Urinary bladder (tissue), 3 donors: ENCODE measurements at regions not wholly inside any gene's neighbourhood (a gene's known extent, or its start where the extent isn't known, plus 50 kb on each side); places are given as distances from the start of the nearest gene placed in this dataset.

Source experiments
- DNase-seq: peaks from one replicate; pipeline ENCODE4 v3.0.0-alpha.2; 2015; ENCODE audit errors: extremely low spot score
- H3K27ac ChIP-seq: one replicate; pipeline ENCODE4 v1.5.1; 2013; ENCODE audit warnings: low read depth, mild to moderate bottlenecking, moderate library complexity
- H3K36me3 ChIP-seq: one replicate; pipeline ENCODE4 v1.6.1; 2013; ENCODE audit warnings: mild to moderate bottlenecking, moderate library complexity; ENCODE audit not compliant: insufficient read depth
- H3K4me1 ChIP-seq: one replicate; pipeline ENCODE4 v1.6.1; 2013; ENCODE audit warnings: mild to moderate bottlenecking, moderate library complexity; ENCODE audit not compliant: insufficient read depth
- H3K4me3 ChIP-seq: one replicate; pipeline ENCODE4 v1.5.1; 2013; ENCODE audit warnings: low read depth, low read length
- WGBS: extraction: QIAGEN DNeasy Blood & Tissue Kit; methylation state at CpG from one replicate; pipeline ENCODE4 v1.1.7; 2013; 5-methylcytosine and 5-hydroxymethylcytosine counted together
- donor health status: healthy with polysubstance abuse.
- donor health status: healthy.

DNA sequence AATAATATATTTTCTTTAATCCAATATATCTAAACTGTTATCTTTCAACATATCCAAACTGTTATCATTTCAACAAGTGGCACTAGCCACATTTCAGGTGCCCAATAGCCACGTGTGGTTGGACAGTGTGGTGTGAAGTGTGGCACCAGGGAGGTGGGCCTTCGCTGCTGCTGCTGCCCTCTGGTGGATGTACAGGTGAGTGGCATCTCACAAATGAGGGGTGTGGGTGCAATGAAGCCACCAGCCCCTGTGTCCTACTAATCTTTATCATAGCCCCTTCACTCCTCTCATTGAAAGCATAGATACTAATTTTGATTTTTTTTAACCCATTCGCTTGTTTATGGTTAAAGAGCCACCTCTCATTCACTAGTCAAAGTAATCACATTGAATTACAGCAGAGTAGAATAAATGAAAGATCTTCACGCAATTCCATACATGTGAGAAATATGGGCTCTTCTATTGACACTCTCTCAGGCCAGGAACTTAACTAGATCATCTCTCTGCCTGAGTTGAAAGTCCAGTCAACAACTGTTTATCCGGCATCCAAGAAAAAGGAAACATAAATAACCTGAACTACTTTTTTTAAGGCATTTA, 499.2 kb downstream of the OMA1 start:
- Histone ChIP-seq H3K4me1 (no peaks in the 10 kb centered on the region), H3K4me3 (no peak overlapping the region), H3K36me3 (no peaks in the 10 kb centered on the region), H3K27ac (no peak overlapping the region)
- no peak for DNase-seq
- 68% methylated on average over 5 of the region's 5 CpGs for WGBS

DNA sequence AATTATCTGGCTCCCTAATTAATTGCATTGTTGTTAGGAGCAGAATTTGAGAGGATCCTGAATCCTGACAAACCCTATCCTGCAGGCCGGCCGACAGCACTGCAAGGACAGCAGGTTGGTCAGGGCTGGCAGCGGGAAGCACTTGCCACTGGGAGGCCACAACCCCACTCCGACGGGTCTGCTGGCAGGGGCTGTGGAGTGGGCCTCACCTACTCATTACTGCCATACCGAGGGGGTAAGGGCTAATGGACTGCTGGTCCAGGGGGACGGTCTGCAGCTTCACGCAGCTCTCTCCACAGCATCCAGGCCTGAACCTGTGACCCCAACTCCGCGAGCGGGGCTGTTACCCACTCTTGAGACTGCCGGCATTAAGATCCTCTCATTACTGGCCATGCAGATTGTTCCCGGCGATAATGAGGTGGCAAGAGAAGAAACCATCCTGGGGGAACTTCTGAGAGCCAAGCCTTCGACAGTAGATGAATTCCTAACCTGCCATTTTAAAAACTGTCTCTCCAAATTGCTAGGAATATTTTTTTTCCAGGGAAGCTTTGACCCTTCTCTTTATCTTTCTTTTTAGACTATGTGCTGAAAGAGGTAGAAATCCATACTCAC, 501.3 kb downstream of the OMA1 start:
- Histone ChIP-seq H3K36me3 (no peaks in the 10 kb centered on the region), H3K27ac (no peak overlapping the region), H3K4me3 (no peak overlapping the region), H3K4me1 (no peaks in the 10 kb centered on the region)
- no peak for DNase-seq
- 80% methylated on average over 15 of the region's 15 CpGs for WGBS

DNA sequence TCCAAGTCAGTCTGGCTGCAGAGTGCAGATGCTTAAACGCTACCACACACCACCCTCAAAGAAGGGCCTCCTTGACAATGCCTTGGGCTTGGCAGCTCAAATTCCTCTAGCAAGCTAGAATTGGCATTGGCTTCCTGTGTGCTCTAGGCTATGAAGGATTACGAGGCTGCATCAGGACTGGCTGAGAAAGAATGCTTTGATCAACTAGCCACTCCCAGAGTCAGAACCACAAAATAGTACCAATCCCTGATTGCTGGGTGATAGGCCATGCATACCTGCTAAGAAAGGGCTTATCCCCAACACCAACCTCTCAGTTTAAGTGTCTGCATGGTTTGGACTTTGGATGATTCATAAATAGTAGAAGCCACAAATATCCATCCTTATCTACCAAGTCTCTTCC, 504.9 kb downstream of the OMA1 start:
- Histone ChIP-seq H3K4me3 (no peak overlapping the region), H3K36me3 (no peaks in the 10 kb centered on the region), H3K4me1 (no peaks in the 10 kb centered on the region), H3K27ac (no peak overlapping the region)
- DNase-seq, result no peak
- WGBS, result 62% methylated on average over 2 of the region's 2 CpGs

DNA sequence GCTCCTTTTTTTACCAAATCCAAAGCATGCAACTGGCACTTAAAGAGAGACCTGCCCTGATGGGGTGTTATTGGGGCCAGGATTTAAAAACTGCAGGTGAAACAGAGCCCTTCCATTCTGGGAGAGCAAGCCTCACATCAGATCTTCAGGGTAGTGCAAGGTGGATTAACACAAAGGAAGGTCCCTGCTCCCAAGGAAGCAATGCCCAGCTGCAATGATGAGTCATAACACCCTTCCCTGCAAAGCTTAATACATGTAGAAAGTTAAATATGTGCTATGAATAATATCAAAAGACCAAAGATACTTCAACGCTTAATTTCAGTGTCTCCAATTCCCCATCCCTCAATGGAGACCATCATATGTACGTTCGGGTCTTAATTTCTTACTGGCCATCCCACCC, 508.0 kb downstream of the OMA1 start:
- Histone ChIP-seq H3K36me3 (no peaks in the 10 kb centered on the region), H3K4me3 (no peak overlapping the region), H3K4me1 (no peaks in the 10 kb centered on the region), H3K27ac (no peak overlapping the region)
- 96% methylated on average over 3 of the region's 3 CpGs for WGBS
- no peak for DNase-seq

DNA sequence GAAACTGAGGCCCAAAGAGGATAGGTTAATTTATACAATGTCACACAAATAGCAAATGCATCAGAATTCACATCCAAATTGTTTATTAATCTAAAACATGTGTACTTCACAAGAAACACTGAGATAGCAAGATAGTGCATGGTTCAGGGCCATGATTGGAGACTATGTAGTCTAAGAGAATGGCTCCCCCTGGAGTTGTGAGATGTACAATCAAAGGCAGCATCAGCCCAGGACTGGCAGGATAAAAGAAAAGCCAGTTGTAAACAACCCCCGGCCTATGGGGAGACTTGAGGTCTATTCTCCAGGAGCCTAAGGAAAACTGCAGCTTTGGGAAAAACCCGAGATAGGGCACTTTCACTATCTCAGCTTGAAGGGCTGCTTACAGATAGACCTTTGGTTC, 511.0 kb downstream of the OMA1 start:
- 51% methylated on average over 2 of the region's 2 CpGs for WGBS
- no peak overlapping the region for H3K27ac ChIP-seq
- no peak for DNase-seq
- H3K4me3 ChIP-seq, result no peak overlapping the region
- H3K4me1 ChIP-seq, result no peaks in the 10 kb centered on the region
- no peaks in the 10 kb centered on the region for H3K36me3 ChIP-seq

DNA sequence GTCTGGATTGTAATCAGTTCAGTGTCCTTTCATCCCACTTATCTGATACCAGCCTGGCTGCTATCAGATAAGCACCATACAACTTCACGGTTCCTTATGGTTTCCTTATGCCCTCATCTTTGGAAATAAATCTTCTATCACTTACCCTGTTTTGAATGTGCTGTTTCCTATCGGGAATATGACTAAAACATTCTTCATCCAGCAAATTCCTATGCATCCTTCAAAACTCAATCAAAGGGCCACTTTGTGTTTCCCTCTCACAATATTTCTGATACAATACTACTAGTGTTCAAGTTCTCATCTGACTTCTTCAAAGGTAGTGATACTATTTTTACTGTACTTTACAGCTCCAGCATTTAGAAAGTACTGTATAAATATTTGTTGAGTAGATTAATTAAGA, 513.2 kb downstream of the OMA1 start:
- Histone ChIP-seq H3K4me1 (no peaks in the 10 kb centered on the region), H3K27ac (no peak overlapping the region), H3K36me3 (no peaks in the 10 kb centered on the region), H3K4me3 (no peak overlapping the region)
- WGBS, result 21% methylated on average over 2 of the region's 2 CpGs
- no peak for DNase-seq

DNA sequence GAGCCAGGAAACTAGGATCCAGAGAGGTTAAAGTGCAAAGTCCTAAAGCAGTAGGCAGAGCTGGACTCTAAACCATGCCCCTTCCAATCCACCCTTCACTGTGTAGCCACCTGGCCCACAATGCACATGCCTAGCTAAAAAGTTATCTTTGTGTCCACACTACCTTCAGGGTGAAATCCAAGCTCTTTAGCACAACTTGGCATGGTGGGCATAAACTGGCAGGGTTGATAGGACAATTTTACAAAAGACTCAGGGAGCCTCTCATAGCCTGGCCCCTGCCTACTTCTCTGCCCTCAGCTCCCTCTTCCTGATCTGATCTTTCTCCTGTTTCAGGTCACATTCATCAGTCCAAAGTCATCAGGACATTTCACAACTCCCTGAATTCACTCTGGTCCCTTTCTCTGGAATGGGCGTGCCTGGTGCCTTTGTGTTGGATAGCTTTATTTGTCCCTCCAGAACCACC, 513.9 kb downstream of the OMA1 start:
- Histone ChIP-seq H3K4me1 (no peaks in the 10 kb centered on the region), H3K36me3 (no peaks in the 10 kb centered on the region), H3K4me3 (no peak overlapping the region), H3K27ac (no peak overlapping the region)
- 90% methylated on average over 1 of the region's 1 CpG for WGBS
- DNase-seq, result no peak

DNA sequence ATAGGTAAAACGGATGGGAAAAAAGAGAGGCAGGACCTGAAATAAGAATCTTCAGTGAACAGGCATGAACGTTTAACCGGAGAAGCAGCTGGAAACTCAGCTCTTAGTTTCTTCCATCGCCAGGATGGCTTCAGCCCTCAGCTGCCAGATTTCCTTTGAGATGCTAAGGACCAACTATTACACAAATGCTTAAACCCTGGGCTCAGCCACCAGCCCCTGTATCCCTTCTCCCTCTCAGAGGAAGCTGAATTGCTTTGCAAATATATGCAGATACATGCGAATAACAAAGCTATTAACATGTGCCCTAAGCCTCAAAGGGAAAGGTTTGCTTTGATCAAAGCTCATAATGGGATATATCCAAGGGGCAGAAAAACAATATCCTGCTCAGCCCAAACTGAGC, 515.1 kb downstream of the OMA1 start:
- Histone ChIP-seq H3K27ac (no peak overlapping the region), H3K36me3 (no peaks in the 10 kb centered on the region), H3K4me3 (no peak overlapping the region), H3K4me1 (no peaks in the 10 kb centered on the region)
- no peak for DNase-seq
- WGBS, result 29% methylated on average over 5 of the region's 5 CpGs

DNA sequence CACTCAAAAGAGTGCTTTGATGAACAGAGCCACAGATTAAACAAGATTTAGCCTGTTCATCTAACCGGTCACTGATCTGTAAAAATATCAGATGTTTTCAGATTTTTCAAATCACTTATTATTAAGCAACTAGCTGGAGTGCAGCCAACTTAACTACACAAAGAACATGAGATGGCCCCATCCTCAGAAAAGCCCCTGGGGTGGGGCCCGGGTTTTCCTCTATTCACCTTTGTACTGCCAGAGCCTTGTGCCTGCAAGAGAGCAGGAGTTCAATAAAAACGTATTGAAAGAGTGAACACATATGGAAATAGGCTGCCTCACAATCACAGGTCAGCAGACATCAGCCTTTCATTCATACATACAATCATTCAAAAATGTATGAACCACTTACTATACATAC, 516.1 kb downstream of the OMA1 start:
- Histone ChIP-seq H3K4me1 (no peaks in the 10 kb centered on the region), H3K27ac (no peak overlapping the region), H3K4me3 (no peak overlapping the region), H3K36me3 (no peaks in the 10 kb centered on the region)
- no peak for DNase-seq
- WGBS, result 50% methylated on average over 3 of the region's 3 CpGs

DNA sequence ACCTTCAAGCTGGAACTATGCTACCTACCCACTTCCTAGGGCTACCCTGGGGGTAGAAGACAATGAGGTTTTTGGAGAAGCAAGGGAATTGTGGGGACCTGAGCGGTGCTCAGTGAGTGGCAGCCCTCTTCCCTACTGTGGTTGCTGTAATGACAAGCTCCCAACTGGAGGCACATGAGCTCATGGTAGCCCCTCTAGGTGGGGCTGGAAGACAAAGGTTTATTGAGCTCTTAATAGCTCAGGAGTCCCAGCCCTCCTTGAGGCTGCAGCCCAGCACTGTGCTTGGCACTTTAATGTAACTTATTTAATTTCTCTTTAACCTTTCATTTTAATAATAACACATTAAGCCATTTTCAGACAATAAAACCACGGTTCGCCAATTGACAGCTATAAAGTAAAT, 528.9 kb downstream of the OMA1 start:
- Histone ChIP-seq H3K4me3 (no peak overlapping the region), H3K27ac (no peak overlapping the region), H3K36me3 (no peaks in the 10 kb centered on the region), H3K4me1 (no peaks in the 10 kb centered on the region)
- no peak for DNase-seq
- WGBS, result 84% methylated on average over 3 of the region's 3 CpGs

DNA sequence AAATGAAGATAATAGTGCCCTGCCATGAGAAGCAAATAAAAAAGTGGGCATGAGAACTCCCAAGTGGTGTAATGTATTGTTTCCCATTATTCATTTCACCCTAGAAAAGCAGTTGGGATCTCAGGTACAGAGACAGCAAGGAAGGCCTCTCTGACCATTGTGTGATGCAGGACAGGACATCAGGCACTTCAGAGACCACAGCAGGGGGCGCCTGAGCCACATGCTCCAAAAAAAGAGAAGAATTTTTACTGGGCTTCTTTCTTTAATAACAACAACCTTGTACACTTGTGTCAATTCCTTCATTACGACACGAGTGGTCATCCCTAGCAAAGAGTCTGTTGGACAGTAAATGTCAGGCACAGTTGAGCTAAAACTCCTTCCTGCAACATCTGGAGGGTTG, 533.3 kb downstream of the OMA1 start:
- DNase-seq, result no peak
- 59% methylated on average over 3 of the region's 3 CpGs for WGBS
- H3K4me3 ChIP-seq, result no peak overlapping the region

DNA sequence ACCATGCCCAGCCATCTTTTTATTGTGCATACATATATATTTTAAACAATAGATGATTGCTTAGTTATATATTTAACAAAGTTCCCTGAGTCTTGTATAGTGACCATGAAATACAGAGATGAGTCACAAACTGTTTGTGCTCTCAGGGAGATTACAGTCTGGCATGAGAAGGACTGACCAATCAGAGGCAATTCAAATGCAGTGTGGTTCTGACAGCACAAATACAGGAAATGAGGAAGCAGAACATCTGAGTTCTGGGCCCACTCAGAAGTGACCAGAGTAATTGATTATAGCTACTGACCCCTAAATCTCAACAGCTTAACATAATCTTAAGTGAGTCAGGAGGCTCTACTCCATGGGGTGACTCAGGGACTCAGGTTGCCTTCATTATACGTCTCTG, 534.5 kb downstream of the OMA1 start:
- no peak overlapping the region for H3K4me3 ChIP-seq
- H3K36me3 ChIP-seq, result no peaks in the 10 kb centered on the region
- H3K27ac ChIP-seq, result no peak overlapping the region
- no peak for DNase-seq
- WGBS, result 77% methylated on average over 1 of the region's 1 CpG
- H3K4me1 ChIP-seq, result no peaks in the 10 kb centered on the region

More for the DNA sequence above, 533.3 kb downstream of the OMA1 start:
- no peaks in the 10 kb centered on the region for H3K36me3 ChIP-seq
- H3K27ac ChIP-seq, result no peak overlapping the region
- H3K4me1 ChIP-seq, result no peaks in the 10 kb centered on the region

DNA sequence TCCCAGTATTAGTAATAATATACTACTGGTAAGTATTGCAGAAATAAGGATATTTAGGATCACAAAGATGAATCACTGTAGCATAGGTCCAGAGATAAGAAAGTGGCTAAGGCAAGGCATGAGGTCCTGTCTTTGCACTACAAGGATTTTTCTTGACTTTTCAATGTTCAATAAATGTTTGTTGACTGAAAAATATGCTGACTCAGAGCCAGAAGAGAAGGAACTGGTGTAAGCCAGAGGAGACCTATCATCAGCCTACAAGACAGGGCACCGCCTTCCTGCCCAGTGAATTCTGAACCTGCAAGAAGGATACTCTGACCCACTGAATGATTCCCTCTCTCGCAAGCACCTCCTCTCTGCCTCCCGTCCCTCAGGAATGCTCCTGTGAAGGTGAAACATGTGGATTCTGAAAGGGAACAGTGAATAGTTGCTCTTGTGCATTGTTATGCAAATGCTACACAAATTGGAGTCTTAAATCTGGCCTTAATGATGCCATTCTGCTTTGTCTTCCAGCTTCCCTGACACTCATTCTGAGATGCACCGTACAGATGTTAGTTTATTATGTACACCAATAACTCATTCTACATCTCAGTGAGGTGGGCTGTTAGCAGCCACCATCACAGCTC, 540.0 kb downstream of the OMA1 start:
- WGBS, result 48% methylated on average over 4 of the region's 4 CpGs
- H3K4me1 ChIP-seq, result no peaks in the 10 kb centered on the region
- no peaks in the 10 kb centered on the region for H3K36me3 ChIP-seq
- no peak for DNase-seq
- H3K4me3 ChIP-seq, result no peak overlapping the region
- H3K27ac ChIP-seq, result no peak overlapping the region

DNA sequence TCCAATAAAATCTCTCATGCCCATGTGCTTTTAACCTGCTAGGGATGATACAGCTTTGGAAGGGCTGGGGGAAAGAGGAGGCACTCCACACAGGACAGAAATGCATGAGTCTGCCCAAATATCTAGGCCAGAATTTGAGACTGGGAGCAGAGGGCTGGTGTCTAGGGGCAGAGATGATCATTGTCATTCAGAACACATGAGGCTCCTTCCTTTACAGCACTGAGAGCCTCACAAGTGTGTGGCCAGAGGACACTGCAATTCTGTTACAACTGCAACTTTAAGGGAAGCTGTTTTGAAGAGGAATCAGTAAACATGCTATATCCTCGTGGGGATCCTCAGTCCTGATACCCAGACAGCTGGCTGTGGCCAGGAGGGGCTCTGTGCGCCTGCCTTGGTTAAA, 541.3 kb downstream of the OMA1 start:
- no peak for DNase-seq
- H3K4me3 ChIP-seq, result no peak overlapping the region
- no peak overlapping the region for H3K27ac ChIP-seq
- WGBS, result 33% methylated on average over 2 of the region's 2 CpGs
- no peaks in the 10 kb centered on the region for H3K4me1 ChIP-seq
- no peaks in the 10 kb centered on the region for H3K36me3 ChIP-seq
